BE2C (cell line): ENCODE measurements at regions not wholly inside any gene's neighbourhood (a gene's known extent, or its start where the extent isn't known, plus 50 kb on each side); places are given as distances from the start of the nearest gene placed in this dataset.
A peak's percentile ranks its signal among the peaks of the same experiment; 100 is the strongest.

Experiments used
- DNase-seq: peaks from one replicate; pipeline ENCODE4 v3.0.0-alpha.2; 2020
- H3K27me3 ChIP-seq: fragments of 250-450 bp; sonication (Bioruptor Pico); 2 replicates; pipeline ENCODE4 v1.5.1; 2020; ENCODE audit warnings: mild to moderate bottlenecking
- H3K36me3 ChIP-seq: fragments of 250-450 bp; sonication (Bioruptor Pico); 2 replicates; pipeline ENCODE4 v1.5.1; 2020; ENCODE audit warnings: mild to moderate bottlenecking
- H3K4me1 ChIP-seq: fragments of 250-450 bp; sonication (Bioruptor Pico); 2 replicates; pipeline ENCODE4 v1.5.1; 2020
- H3K4me3 ChIP-seq: 2 replicates; pipeline ENCODE4 v1.5.1; 2011; ENCODE audit warnings: low read depth, low read length
- H3K9me3 ChIP-seq: fragments of 250-450 bp; sonication (Bioruptor Pico); 2 replicates; pipeline ENCODE4 v1.5.1; 2020
- CTCF ChIP-seq: IDR thresholded peaks from 2 replicates; pipeline ENCODE4 v1.5.1; 2012; ENCODE audit warnings: mild to moderate bottlenecking, low read depth, low read length

- H3K4me3 ChIP-seq = no peak overlapping the region
- no peak for TF ChIP-seq CTCF
- no peak for DNase-seq
- no peaks in the 10 kb centered on the region for H3K27me3 ChIP-seq
- H3K4me1 ChIP-seq = no peaks in the 10 kb centered on the region
- H3K36me3 ChIP-seq = no peaks in the 10 kb centered on the region
- H3K9me3 ChIP-seq = no peaks in the 10 kb centered on the region
These were observed 326.2 kb upstream of the MEX3C start for GRCh38 chr18:51523671-51524070.

- Histone ChIP-seq H3K27me3 (no peaks in the 10 kb centered on the region), H3K4me3 (no peak overlapping the region), H3K4me1 (no peaks in the 10 kb centered on the region), H3K9me3 (no peaks in the 10 kb centered on the region), H3K36me3 (no peaks in the 10 kb centered on the region)
- DNase-seq = no peak
- no peak for TF ChIP-seq CTCF
These were observed 328.2 kb upstream of the MEX3C start for GRCh38 chr18:51525453-51526225.

GRCh38 chr18:51527826-51528225 lies 330.3 kb upstream of the MEX3C start:
- no peak for DNase-seq
- H3K4me3 ChIP-seq = no peak overlapping the region
- H3K27me3 ChIP-seq = no peaks in the 10 kb centered on the region
- H3K9me3 ChIP-seq = no peaks in the 10 kb centered on the region
- no peak for TF ChIP-seq CTCF
- no peaks in the 10 kb centered on the region for H3K36me3 ChIP-seq
- H3K4me1 ChIP-seq = no peaks in the 10 kb centered on the region

- Histone ChIP-seq H3K4me3 (no peak overlapping the region), H3K4me1 (no peaks in the 10 kb centered on the region), H3K36me3 (no peaks in the 10 kb centered on the region), H3K9me3 (no peaks in the 10 kb centered on the region), H3K27me3 (no peaks in the 10 kb centered on the region)
- no peak for DNase-seq
- TF ChIP-seq CTCF = no peak
These were observed 334.0 kb upstream of the MEX3C start for GRCh38 chr18:51531501-51531900.

- no peaks in the 10 kb centered on the region for H3K4me1 ChIP-seq
- peak; percentile 24; the same call in 1 of the 2 replicates for TF ChIP-seq CTCF
- H3K9me3 ChIP-seq = no peaks in the 10 kb centered on the region
- no peak overlapping the region for H3K4me3 ChIP-seq
- peak; percentile 29 for DNase-seq
- no peaks in the 10 kb centered on the region for H3K36me3 ChIP-seq
- H3K27me3 ChIP-seq = no peaks in the 10 kb centered on the region
These were observed 340.0 kb upstream of the MEX3C start for GRCh38 chr18:51537487-51537886.

- Histone ChIP-seq H3K9me3 (no peaks in the 10 kb centered on the region), H3K4me1 (no peaks in the 10 kb centered on the region), H3K4me3 (no peak overlapping the region), H3K27me3 (no peaks in the 10 kb centered on the region), H3K36me3 (no peaks in the 10 kb centered on the region)
- no peak for TF ChIP-seq CTCF
- DNase-seq = no peak
These were observed 343.1 kb upstream of the MEX3C start for GRCh38 chr18:51540562-51540961.
